GM18519 (cell line): ENCODE measurements at regions not wholly inside any gene's neighbourhood (a gene's known extent, or its start where the extent isn't known, plus 50 kb on each side); places are given as distances from the start of the nearest gene placed in this dataset.

Source experiments
- ATAC-seq: cut with Tn5 transposase; IDR thresholded peaks from one replicate; pipeline ENCODE4 v1.9.1; 2021; ENCODE audit warnings: mild to moderate bottlenecking, moderate library complexity; ENCODE audit not compliant: unreplicated experiment, low FRiP score

GRCh38 chr9:96021551-96022444, 146.3 kb downstream of the ERCC6L2 start:
- ATAC-seq: no peak

GRCh38 chr9:96020792-96021550, 145.5 kb downstream of the ERCC6L2 start:
- no peak for ATAC-seq

- no peak for ATAC-seq
These were observed 144.9 kb downstream of the ERCC6L2 start for GRCh38 chr9:96020300-96020791.
